Neural progenitor cell (in vitro differentiated cells): ENCODE measurements at regions not wholly inside any gene's neighbourhood (a gene's known extent, or its start where the extent isn't known, plus 50 kb on each side); places are given as distances from the start of the nearest gene placed in this dataset.

Experiments used
- EZH2 ChIP-seq: fragments of 200-600 bp; sonication (generic); IDR thresholded peaks from 2 replicates; pipeline ENCODE4 v1.6.1; 2017; ENCODE audit warnings: antibody characterized with exemption, mild to moderate bottlenecking, moderate library complexity
- EZH2phosphoT487 ChIP-seq: fragments of 200-600 bp; sonication (generic); IDR thresholded peaks from 2 replicates; pipeline ENCODE4 v1.6.1; 2017; ENCODE audit warnings: antibody characterized with exemption
- TF ChIP-seq, protein P1 (sequence below): fragments of 200-600 bp; sonication (generic); IDR thresholded peaks from 2 replicates; pipeline ENCODE4 v1.5.1; 2017; ENCODE audit warnings: antibody characterized with exemption, mild to moderate bottlenecking

DNA sequence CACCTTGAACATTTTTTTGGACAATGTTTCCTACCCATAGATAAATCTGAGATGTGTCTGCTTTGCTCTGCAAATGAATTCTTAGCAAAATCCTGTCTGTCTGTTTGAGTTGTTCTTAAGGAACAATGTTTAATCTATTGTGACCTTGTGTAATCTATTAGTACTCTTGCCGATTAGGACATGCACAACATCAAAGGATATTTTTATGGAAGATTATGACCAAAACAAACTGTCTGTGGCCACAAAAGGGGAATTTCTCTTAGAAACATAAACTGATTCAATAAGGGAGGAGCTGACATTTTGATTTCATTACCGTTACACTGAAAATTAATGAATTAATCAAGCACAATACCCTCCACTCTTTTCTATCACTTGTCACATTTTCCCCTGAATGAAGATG, 323.0 kb upstream of the PRR16 start:
- TF ChIP-seq, protein P1, sequence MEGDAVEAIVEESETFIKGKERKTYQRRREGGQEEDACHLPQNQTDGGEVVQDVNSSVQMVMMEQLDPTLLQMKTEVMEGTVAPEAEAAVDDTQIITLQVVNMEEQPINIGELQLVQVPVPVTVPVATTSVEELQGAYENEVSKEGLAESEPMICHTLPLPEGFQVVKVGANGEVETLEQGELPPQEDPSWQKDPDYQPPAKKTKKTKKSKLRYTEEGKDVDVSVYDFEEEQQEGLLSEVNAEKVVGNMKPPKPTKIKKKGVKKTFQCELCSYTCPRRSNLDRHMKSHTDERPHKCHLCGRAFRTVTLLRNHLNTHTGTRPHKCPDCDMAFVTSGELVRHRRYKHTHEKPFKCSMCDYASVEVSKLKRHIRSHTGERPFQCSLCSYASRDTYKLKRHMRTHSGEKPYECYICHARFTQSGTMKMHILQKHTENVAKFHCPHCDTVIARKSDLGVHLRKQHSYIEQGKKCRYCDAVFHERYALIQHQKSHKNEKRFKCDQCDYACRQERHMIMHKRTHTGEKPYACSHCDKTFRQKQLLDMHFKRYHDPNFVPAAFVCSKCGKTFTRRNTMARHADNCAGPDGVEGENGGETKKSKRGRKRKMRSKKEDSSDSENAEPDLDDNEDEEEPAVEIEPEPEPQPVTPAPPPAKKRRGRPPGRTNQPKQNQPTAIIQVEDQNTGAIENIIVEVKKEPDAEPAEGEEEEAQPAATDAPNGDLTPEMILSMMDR: no peak
- TF ChIP-seq EZH2: no peak
- TF ChIP-seq EZH2phosphoT487: no peak
